PC-3 (cell line): ENCODE measurements at regions not wholly inside any gene's neighbourhood (a gene's known extent, or its start where the extent isn't known, plus 50 kb on each side); places are given as distances from the start of the nearest gene placed in this dataset.

ENCODE experiments used
- ATAC-seq: fragments of 200-7000 bp; cut with Tn5 transposase; 2 replicates; pipeline ENCODE4 v1.9.1; 2020; ENCODE audit warnings: mild to moderate bottlenecking, moderate library complexity
- BruUV-seq: library from RNA; stranded (reverse); fragments of 400-500 nt; replicated peaks from 2 replicates; lab custom pipeline; 2021; lab: Mats Ljungman, UMichigan
- CTCF ChIA-PET: fragments of 300-600 bp; sonication (Branson Sonifier 250); formaldehyde crosslinking; loops from one replicate; lab custom pipeline; 2022; ENCODE audit warnings: antibody characterized with exemption; lab: Charles Lee
- POLR2A ChIA-PET: fragments of 300-600 bp; sonication (Branson Sonifier 250); formaldehyde crosslinking; loops from one replicate; lab custom pipeline; 2022; ENCODE audit warnings: antibody characterized with exemption; ENCODE audit not compliant: unreplicated experiment; lab: Charles Lee
- DNase-seq: peaks from one replicate; pipeline ENCODE4 v3.0.0-alpha.2; 2015
- H2AFZ ChIP-seq: fragments of 300-600 bp; sonication (generic); 2 replicates; pipeline ENCODE4 v1.6.0; 2016; ENCODE audit warnings: antibody characterized with exemption, low read length
- H3F3A ChIP-seq: fragments of 300-600 bp; sonication (generic); one replicate; pipeline ENCODE4 v1.6.0; 2017; ENCODE audit warnings: antibody characterized with exemption, low read length, control low read depth, mild to moderate bottlenecking; ENCODE audit not compliant: unreplicated experiment
- H3K27ac ChIP-seq: fragments of 300-600 bp; sonication (generic); 2 replicates; pipeline ENCODE4 v1.5.1; 2016; ENCODE audit warnings: mild to moderate bottlenecking, low read length
- H3K27me3 ChIP-seq: fragments of 300-600 bp; sonication (generic); 2 replicates; pipeline ENCODE4 v1.6.1; 2016; ENCODE audit warnings: low read length, mixed read lengths
- H3K36me3 ChIP-seq: fragments of 300-600 bp; sonication (generic); 2 replicates; pipeline ENCODE4 v1.6.1; 2016; ENCODE audit warnings: low read depth, mixed run types, low read length, mixed read lengths
- H3K4me1 ChIP-seq: fragments of 300-600 bp; sonication (generic); 2 replicates; pipeline ENCODE4 v1.5.1; 2016; ENCODE audit warnings: low read length; ENCODE audit not compliant: insufficient read depth
- H3K4me2 ChIP-seq: fragments of 300-600 bp; sonication (generic); 2 replicates; pipeline ENCODE4 v1.6.0; 2016; ENCODE audit warnings: low read length
- H3K4me3 ChIP-seq: fragments of 300-600 bp; sonication (generic); 2 replicates; pipeline ENCODE4 v1.5.1; 2016; ENCODE audit warnings: mild to moderate bottlenecking, low read length, mixed read lengths
- H3K79me2 ChIP-seq: fragments of 300-600 bp; sonication (generic); 2 replicates; pipeline ENCODE4 v1.6.1; 2017; ENCODE audit warnings: low read length, mixed read lengths
- H3K9ac ChIP-seq: fragments of 300-600 bp; sonication (generic); 2 replicates; pipeline ENCODE4 v1.6.0; 2016; ENCODE audit warnings: mild to moderate bottlenecking, low read length
- H3K9me2 ChIP-seq: fragments of 300-600 bp; sonication (generic); replicated peaks from 2 replicates; pipeline ENCODE4 v1.6.1; 2016; ENCODE audit warnings: mixed run types, low read length, mixed read lengths
- H3K9me3 ChIP-seq: fragments of 300-600 bp; sonication (generic); 2 replicates; pipeline ENCODE4 v1.6.1; 2016; ENCODE audit warnings: low read length, mixed read lengths
- H4K20me1 ChIP-seq: fragments of 300-600 bp; sonication (generic); 2 replicates; pipeline ENCODE4 v1.6.1; 2016; ENCODE audit warnings: low read length, mixed read lengths
- EZH2 ChIP-seq: fragments of 300-600 bp; sonication (generic); IDR thresholded peaks from one replicate; pipeline ENCODE4 v1.6.1; 2017; ENCODE audit warnings: antibody characterized with exemption, mild to moderate bottlenecking, low read length; ENCODE audit not compliant: unreplicated experiment
- EZH2phosphoT487 ChIP-seq: fragments of 300-600 bp; sonication (generic); IDR thresholded peaks from 2 replicates; pipeline ENCODE4 v1.6.1; 2018; ENCODE audit warnings: mild to moderate bottlenecking, antibody characterized with exemption, low read length, borderline replicate concordance
- intact Hi-C: fragments of 100-400 bp; cut with micrococcal nuclease; formaldehyde crosslinking; loops from 2 replicates; pipeline ENCODE4 v1.9.0; 2023
- TF ChIP-seq, protein P1 (sequence below): fragments of 300-600 bp; sonication (generic); conservative IDR thresholded peaks from 2 replicates; pipeline ENCODE4 v1.5.1; 2017; ENCODE audit warnings: antibody characterized with exemption, low read depth, mild to moderate bottlenecking, low read length

DNA sequence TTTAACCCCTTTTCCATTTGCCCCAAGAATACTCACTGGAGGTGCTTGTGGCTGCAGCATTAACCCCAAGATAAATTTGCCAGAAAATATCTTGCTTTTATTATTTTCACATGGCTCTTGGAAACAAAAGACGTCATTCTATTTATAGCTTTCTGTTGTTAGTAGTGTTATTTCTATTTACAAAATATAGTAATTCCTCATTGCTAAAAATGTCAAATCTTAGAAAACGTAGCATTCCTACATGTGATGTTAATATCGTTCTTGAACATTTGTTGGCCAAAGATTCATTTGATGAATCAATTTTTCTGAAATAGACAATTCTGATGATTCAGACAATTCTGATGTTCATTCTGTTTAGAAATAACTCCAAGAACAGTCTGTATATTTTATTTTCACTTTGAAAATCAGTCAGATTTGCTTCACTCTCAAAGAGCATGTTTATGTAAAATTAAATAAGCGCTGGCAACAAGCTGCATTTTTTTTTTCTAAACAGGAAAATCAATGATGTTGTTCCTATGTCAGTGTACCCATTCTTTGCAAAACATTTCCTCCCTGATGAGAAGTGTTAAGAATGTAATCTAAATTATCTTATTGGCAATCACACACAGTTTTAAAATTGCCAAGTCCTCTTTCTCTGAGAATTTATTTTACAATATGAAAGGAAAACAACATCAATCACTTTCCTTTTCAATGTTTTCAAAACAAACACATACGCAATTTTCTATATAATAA is 334.0 kb downstream of the KCTD12 start:
- CTCF ChIA-PET, result interaction anchor here (0.7 kb wide), 1 partner anchor 97 kb away, joined by 4 read pairs; no protein-coding TSS in a partner anchor
- H3K9me2 ChIP-seq, result no peaks in the 10 kb centered on the region

DNA sequence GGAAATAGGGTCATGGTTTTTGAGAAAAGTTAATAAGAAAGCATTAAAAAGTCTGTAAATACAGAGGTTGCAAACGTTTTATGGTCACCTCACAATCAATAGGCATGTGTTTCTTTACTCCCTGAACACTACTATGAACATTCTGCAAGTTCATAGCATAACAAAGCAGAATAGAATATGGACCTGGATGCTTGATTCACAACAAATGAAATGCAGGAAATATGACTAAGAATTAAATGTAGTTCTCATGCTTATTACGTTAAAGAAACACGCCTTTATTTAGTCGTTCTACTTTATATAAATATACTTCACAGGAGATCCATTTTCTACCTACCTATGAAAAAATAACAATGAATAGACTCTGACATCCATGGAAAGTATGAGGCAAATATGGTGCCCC is 344.0 kb downstream of the KCTD12 start:
- H3K9ac ChIP-seq, result no peak overlapping the region
- H3K79me2 ChIP-seq, result no peaks in the 10 kb centered on the region
- POLR2A ChIA-PET, result no interaction called here
- no peaks in the 10 kb centered on the region for H3F3A ChIP-seq
- CTCF ChIA-PET, result no interaction called here
- H2AFZ ChIP-seq, result no peak overlapping the region
- H3K9me2 ChIP-seq, result no peaks in the 10 kb centered on the region
- DNase-seq, result no peak
- no peak for ATAC-seq
- intact Hi-C loops, result no loop called here
- BruUV-seq, result no TSS peak
- H3K9me3 ChIP-seq, result no peaks in the 10 kb centered on the region
- no peak overlapping the region for H3K4me2 ChIP-seq
- H3K27ac ChIP-seq, result no peak overlapping the region
- TF ChIP-seq EZH2phosphoT487 (no peak), EZH2 (no peak)
- TF ChIP-seq, protein P1, sequence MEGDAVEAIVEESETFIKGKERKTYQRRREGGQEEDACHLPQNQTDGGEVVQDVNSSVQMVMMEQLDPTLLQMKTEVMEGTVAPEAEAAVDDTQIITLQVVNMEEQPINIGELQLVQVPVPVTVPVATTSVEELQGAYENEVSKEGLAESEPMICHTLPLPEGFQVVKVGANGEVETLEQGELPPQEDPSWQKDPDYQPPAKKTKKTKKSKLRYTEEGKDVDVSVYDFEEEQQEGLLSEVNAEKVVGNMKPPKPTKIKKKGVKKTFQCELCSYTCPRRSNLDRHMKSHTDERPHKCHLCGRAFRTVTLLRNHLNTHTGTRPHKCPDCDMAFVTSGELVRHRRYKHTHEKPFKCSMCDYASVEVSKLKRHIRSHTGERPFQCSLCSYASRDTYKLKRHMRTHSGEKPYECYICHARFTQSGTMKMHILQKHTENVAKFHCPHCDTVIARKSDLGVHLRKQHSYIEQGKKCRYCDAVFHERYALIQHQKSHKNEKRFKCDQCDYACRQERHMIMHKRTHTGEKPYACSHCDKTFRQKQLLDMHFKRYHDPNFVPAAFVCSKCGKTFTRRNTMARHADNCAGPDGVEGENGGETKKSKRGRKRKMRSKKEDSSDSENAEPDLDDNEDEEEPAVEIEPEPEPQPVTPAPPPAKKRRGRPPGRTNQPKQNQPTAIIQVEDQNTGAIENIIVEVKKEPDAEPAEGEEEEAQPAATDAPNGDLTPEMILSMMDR, result no peak
- H3K4me3 ChIP-seq, result no peak overlapping the region
- peaks cover 10% of the 10 kb centered on the region; the same call in 1 of the 2 replicates for H3K27me3 ChIP-seq
- no peaks in the 10 kb centered on the region for H3K36me3 ChIP-seq
- H3K4me1 ChIP-seq, result no peaks in the 10 kb centered on the region
- no peaks in the 10 kb centered on the region for H4K20me1 ChIP-seq

More for the DNA sequence above, 334.0 kb downstream of the KCTD12 start:
- no TSS peak for BruUV-seq
- DNase-seq (no peak), ATAC-seq (no peak)
- Histone ChIP-seq H3K27me3 (no peaks in the 10 kb centered on the region), H3K9me3 (no peaks in the 10 kb centered on the region), H3F3A (no peaks in the 10 kb centered on the region), H3K36me3 (no peaks in the 10 kb centered on the region), H4K20me1 (no peaks in the 10 kb centered on the region), H3K79me2 (no peaks in the 10 kb centered on the region), H3K4me1 (no peaks in the 10 kb centered on the region), H3K4me3 (no peak overlapping the region), H3K27ac (no peak overlapping the region), H2AFZ (no peak overlapping the region), H3K4me2 (no peak overlapping the region), H3K9ac (no peak overlapping the region)
- TF ChIP-seq, protein P1, result no peak
- TF ChIP-seq EZH2 (no peak), EZH2phosphoT487 (no peak)
- intact Hi-C loops, result no loop called here
- POLR2A ChIA-PET, result no interaction called here

DNA sequence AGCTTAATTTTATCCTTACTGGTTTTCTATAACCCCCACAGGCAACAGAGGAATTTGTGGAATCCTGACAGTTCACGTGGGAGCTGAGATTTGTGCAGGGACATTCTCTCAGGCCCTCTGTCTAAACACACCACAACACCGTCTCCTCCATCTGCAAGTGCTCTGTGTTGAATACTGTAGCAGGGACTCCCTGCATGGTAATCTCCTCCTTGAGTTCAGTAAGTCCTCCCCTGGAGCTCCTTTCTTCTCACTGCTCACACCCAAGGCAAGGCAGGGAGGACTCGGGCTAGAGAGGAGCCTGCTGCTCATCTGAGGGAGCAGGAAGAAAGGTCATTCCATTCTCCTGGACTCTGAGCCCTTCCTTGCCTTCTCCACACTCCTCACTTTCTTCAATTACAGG is 348.2 kb downstream of the KCTD12 start:
- Histone ChIP-seq H3K27me3 (peaks cover 10% of the 10 kb centered on the region; the same call in 1 of the 2 replicates), H3K4me2 (no peak overlapping the region)
- intact Hi-C loops, result no loop called here

More for the DNA sequence above, 348.2 kb downstream of the KCTD12 start:
- Histone ChIP-seq H2AFZ (no peak overlapping the region), H3K79me2 (no peaks in the 10 kb centered on the region), H3K27ac (no peak overlapping the region), H4K20me1 (no peaks in the 10 kb centered on the region), H3K9me3 (no peaks in the 10 kb centered on the region), H3K4me1 (no peaks in the 10 kb centered on the region), H3K36me3 (no peaks in the 10 kb centered on the region), H3K4me3 (no peak overlapping the region), H3K9ac (no peak overlapping the region), H3F3A (no peaks in the 10 kb centered on the region), H3K9me2 (no peaks in the 10 kb centered on the region)
- DNase-seq (no peak), ATAC-seq (no peak)
- ChIA-PET CTCF (no interaction called here), POLR2A (no interaction called here)
- no TSS peak for BruUV-seq
- TF ChIP-seq EZH2 (no peak), EZH2phosphoT487 (no peak)
- TF ChIP-seq, protein P1, result no peak
